H9 (cell line): ENCODE measurements at regions not wholly inside any gene's neighbourhood (a gene's known extent, or its start where the extent isn't known, plus 50 kb on each side); places are given as distances from the start of the nearest gene placed in this dataset.

Experiments
- DNase-seq: peaks from one replicate; pipeline ENCODE4 v3.0.0-alpha.2; 2017
- H2AFZ ChIP-seq: one replicate; pipeline ENCODE4 v1.6.1; 2013; ENCODE audit warnings: mild to moderate bottlenecking, low read length, control low read depth, moderate library complexity
- H2AK5ac ChIP-seq: 2 replicates; pipeline ENCODE4 v1.6.1; 2013; ENCODE audit warnings: low read length, control low read depth, mixed read lengths; ENCODE audit not compliant: insufficient read length
- H2BK120ac ChIP-seq: one replicate; pipeline ENCODE4 v1.6.1; 2013; ENCODE audit warnings: low read depth, mild to moderate bottlenecking, low read length, control low read depth, inconsistent platforms; ENCODE audit not compliant: poor library complexity, severe bottlenecking
- H2BK12ac ChIP-seq: 2 replicates; pipeline ENCODE4 v1.6.1; 2013; ENCODE audit warnings: low read length, control low read depth, mixed read lengths, low read depth; ENCODE audit not compliant: insufficient read length
- H2BK15ac ChIP-seq: 2 replicates; pipeline ENCODE4 v1.6.1; 2013; ENCODE audit warnings: low read depth, low read length, control low read depth
- H2BK20ac ChIP-seq: one replicate; pipeline ENCODE4 v1.6.1; 2013; ENCODE audit warnings: low read depth, mild to moderate bottlenecking, low read length, control low read depth, inconsistent platforms; ENCODE audit not compliant: poor library complexity, severe bottlenecking
- H2BK5ac ChIP-seq: 2 replicates; pipeline ENCODE4 v1.6.1; 2013; ENCODE audit warnings: low read length, control low read depth, mixed read lengths; ENCODE audit not compliant: insufficient read length
- H3K14ac ChIP-seq: 2 replicates; pipeline ENCODE4 v1.6.1; 2013; ENCODE audit warnings: low read length, control low read depth; ENCODE audit not compliant: insufficient read depth
- H3K18ac ChIP-seq: 2 replicates; pipeline ENCODE4 v1.6.1; 2013; ENCODE audit warnings: low read depth, mild to moderate bottlenecking, mixed read lengths, low read length, control low read depth; ENCODE audit not compliant: insufficient read length
- H3K23ac ChIP-seq: 2 replicates; pipeline ENCODE4 v1.6.1; 2013; ENCODE audit warnings: low read length, control low read depth, mixed read lengths, low read depth; ENCODE audit not compliant: insufficient read length
- H3K23me2 ChIP-seq: 2 replicates; pipeline ENCODE4 v1.6.1; 2013; ENCODE audit warnings: low read depth, mild to moderate bottlenecking, mixed read lengths, low read length, control low read depth; ENCODE audit not compliant: insufficient read length, poor library complexity, severe bottlenecking
- H3K27ac ChIP-seq: 2 replicates; pipeline ENCODE4 v1.5.1; 2013; ENCODE audit warnings: low read length, control low read depth, mixed read lengths, low read depth; ENCODE audit not compliant: insufficient read length
- H3K27me3 ChIP-seq: 2 replicates; pipeline ENCODE4 v1.6.1; 2013; ENCODE audit warnings: low read length, control low read depth, inconsistent platforms; ENCODE audit not compliant: insufficient read depth
- H3K4ac ChIP-seq: 2 replicates; pipeline ENCODE4 v1.6.1; 2013; ENCODE audit warnings: low read depth, mild to moderate bottlenecking, control low read depth, inconsistent platforms, low read length, moderate library complexity
- H3K4me1 ChIP-seq: 2 replicates; pipeline ENCODE4 v1.6.1; 2013; ENCODE audit warnings: low read length, control low read depth, inconsistent platforms; ENCODE audit not compliant: insufficient read depth
- H3K4me2 ChIP-seq: 2 replicates; pipeline ENCODE4 v1.6.1; 2013; ENCODE audit warnings: low read length, control low read depth, mixed read lengths; ENCODE audit not compliant: insufficient read length, insufficient read depth
- H3K56ac ChIP-seq: 2 replicates; pipeline ENCODE4 v1.6.1; 2013; ENCODE audit warnings: low read depth, mild to moderate bottlenecking, mixed read lengths, low read length, control low read depth; ENCODE audit not compliant: insufficient read length
- H3K79me1 ChIP-seq: 2 replicates; pipeline ENCODE4 v1.6.1; 2013; ENCODE audit warnings: low read depth, mild to moderate bottlenecking, moderate library complexity, low read length, control low read depth, inconsistent platforms; ENCODE audit not compliant: insufficient read depth, poor library complexity, severe bottlenecking
- H3K79me2 ChIP-seq: 2 replicates; pipeline ENCODE4 v1.6.1; 2013; ENCODE audit warnings: low read length, control low read depth, inconsistent platforms; ENCODE audit not compliant: insufficient read depth
- H3K9ac ChIP-seq: 2 replicates; pipeline ENCODE4 v1.6.1; 2013; ENCODE audit warnings: low read length, control low read depth, mixed read lengths; ENCODE audit not compliant: insufficient read length; ENCODE audit errors: extremely low read depth
- H3K9me3 ChIP-seq: one replicate; pipeline ENCODE4 v1.6.1; 2013; ENCODE audit warnings: low read depth, low read length, inconsistent platforms; ENCODE audit not compliant: control insufficient read depth
- H3T11ph ChIP-seq: one replicate; pipeline ENCODE4 v1.6.1; 2013; ENCODE audit warnings: mild to moderate bottlenecking, low read length, control low read depth, inconsistent platforms
- H4K20me1 ChIP-seq: one replicate; pipeline ENCODE4 v1.6.1; 2013; ENCODE audit not compliant: control insufficient read depth, insufficient read length, insufficient read depth
- H4K5ac ChIP-seq: 2 replicates; pipeline ENCODE4 v1.6.1; 2013; ENCODE audit warnings: low read depth, mild to moderate bottlenecking, mixed read lengths, low read length, control low read depth; ENCODE audit not compliant: insufficient read length
- H4K8ac ChIP-seq: replicated peaks from 2 replicates; pipeline ENCODE4 v1.6.1; 2013; ENCODE audit warnings: low read length, control low read depth, mixed read lengths, low read depth; ENCODE audit not compliant: insufficient read length
- H4K91ac ChIP-seq: 2 replicates; pipeline ENCODE4 v1.6.1; 2013; ENCODE audit warnings: low read depth, mild to moderate bottlenecking, moderate library complexity, mixed read lengths, low read length, control low read depth; ENCODE audit not compliant: insufficient read length
- H3K27ac Mint-ChIP-seq, 3 experiments: 2 replicates in 2 of 3; 3 replicates in 1 of 3; pipeline ENCODE4 v1.8.0; 2020 to 2021; ENCODE audit warnings: mixed read lengths in 3 of 3, mild to moderate bottlenecking in 1 of 3, moderate library complexity in 1 of 3
- H3K27me3 Mint-ChIP-seq: 2 replicates; pipeline ENCODE4 v1.8.0; 2021; ENCODE audit warnings: low read depth, mild to moderate bottlenecking, moderate library complexity, mixed read lengths
- H3K36me3 Mint-ChIP-seq, 3 experiments: 2 replicates in 2 of 3; 3 replicates in 1 of 3; pipeline ENCODE4 v1.8.0; 2020 to 2021; ENCODE audit warnings: low read depth in 3 of 3, mixed read lengths in 3 of 3; ENCODE audit not compliant: insufficient read depth in 1 of 3
- H3K4me1 Mint-ChIP-seq, 2 experiments: 2 replicates each; pipeline ENCODE4 v1.8.0; 2020; ENCODE audit warnings: mixed read lengths in 2 of 2
- H3K4me3 Mint-ChIP-seq, 2 experiments: 2 replicates in 1 of 2; 3 replicates in 1 of 2; pipeline ENCODE4 v1.8.0; 2020 to 2021; ENCODE audit warnings: mild to moderate bottlenecking in 2 of 2, mixed read lengths in 2 of 2, moderate library complexity in 1 of 2
- H3K9me3 Mint-ChIP-seq, 2 experiments: 2 replicates in 1 of 2; 3 replicates in 1 of 2; pipeline ENCODE4 v1.8.0; 2020; ENCODE audit warnings: mild to moderate bottlenecking in 2 of 2, mixed read lengths in 2 of 2, moderate library complexity in 1 of 2
- CTCF ChIP-seq: fragments of 200-600 bp; sonication (generic); conservative IDR thresholded peaks from 3 replicates; pipeline ENCODE4 v1.8.0; 2021; ENCODE audit warnings: antibody characterized with exemption, mild to moderate bottlenecking
- WGBS: extraction: QIAGEN DNeasy Blood & Tissue Kit; methylation state at CpG from one replicate; pipeline ENCODE4 v1.1.7; 2013; ENCODE audit warnings: missing lambda C conversion rate, low lambda C conversion rate, mixed read lengths; ENCODE audit not compliant: insufficient read length; ENCODE audit errors: extremely low coverage; 5-methylcytosine and 5-hydroxymethylcytosine counted together

- Histone ChIP-seq H3K27me3 (no peaks in the 10 kb centered on the region), H2BK15ac (no peak overlapping the region), H3K4me1 (no peaks in the 10 kb centered on the region), H3K79me1 (no peaks in the 10 kb centered on the region), H2BK120ac (no peak overlapping the region), H3K56ac (no peak overlapping the region), H3K23me2 (no peaks in the 10 kb centered on the region), H4K20me1 (no peaks in the 10 kb centered on the region), H4K5ac (no peak overlapping the region), H3K18ac (no peak overlapping the region), H3K4me2 (no peak overlapping the region), H2BK12ac (no peak overlapping the region), H2BK20ac (no peak overlapping the region), H3T11ph (no peak overlapping the region), H2AK5ac (no peak overlapping the region), H3K14ac (no peak overlapping the region), H3K79me2 (no peaks in the 10 kb centered on the region), H4K8ac (no peak overlapping the region), H2AFZ (no peak overlapping the region), H3K9ac (no peak overlapping the region), H3K27ac (no peak overlapping the region), H4K91ac (no peak overlapping the region), H3K4ac (no peak overlapping the region), H3K9me3 (no peaks in the 10 kb centered on the region), H3K23ac (no peak overlapping the region), H2BK5ac (no peak overlapping the region)
- no peak for DNase-seq
- no CpG with 5 or more reads among the region's 13 CpGs for WGBS
- Mint-ChIP-seq H3K36me3 (0 out of 7 replicates have a peak, but pooled peaks cover 0 to 2% (median 0%) of the 10 kb centered on the region in 3 experiments), H3K27ac (no peak overlapping the region), H3K4me3 (no peak overlapping the region), H3K4me1 (no peaks in the 10 kb centered on the region), H3K9me3 (peaks cover 0 to 4% of the 10 kb centered on the region in 2 experiments; a peak in 2 of 5 replicates), H3K27me3 (peaks cover 13% of the 10 kb centered on the region; the same call in 1 of the 2 replicates)
- TF ChIP-seq CTCF, result no peak
Observed at GRCh38 chr15:98403569-98403968, 244.8 kb upstream of the IGF1R start.
